ENCODE measurements at regions not wholly inside any gene's neighbourhood (a gene's known extent, or its start where the extent isn't known, plus 50 kb on each side); places are given as distances from the start of the nearest gene placed in this dataset.
A peak's percentile ranks its signal among the peaks of the same experiment; 100 is the strongest.

DNA sequence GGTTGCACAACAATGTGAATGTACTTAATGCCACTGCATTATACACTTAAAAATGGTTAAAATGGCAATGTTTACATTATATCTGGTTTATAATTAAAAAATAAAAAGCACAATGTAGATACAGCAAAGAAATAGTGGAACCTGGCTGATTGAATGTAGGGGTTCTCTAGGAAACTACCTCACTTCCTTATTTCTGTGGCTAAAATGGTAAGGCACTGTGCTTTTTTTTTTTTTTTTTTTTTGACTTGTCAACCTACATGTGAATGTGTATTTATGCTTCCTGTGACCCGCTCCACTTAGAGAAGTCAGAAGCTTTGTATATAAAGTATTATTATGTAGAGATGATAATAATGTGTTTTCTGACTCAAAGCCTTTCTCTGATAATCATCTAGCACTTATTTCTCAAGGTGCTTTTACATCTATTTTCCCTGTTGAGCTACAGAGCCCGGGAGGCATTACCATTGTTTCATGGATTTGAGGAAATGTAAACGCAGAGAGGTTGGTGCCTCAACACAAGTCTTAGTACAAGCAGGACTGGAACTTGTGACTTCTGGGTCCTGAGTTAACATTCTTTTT is 55.0 kb downstream of the SOX4 start:
- Histone ChIP-seq H3K4me3 (no peak overlapping the region), H3K4me1 (no peaks in the 10 kb centered on the region), H3K27me3 (no peaks in the 10 kb centered on the region), H3K36me3 (no peaks in the 10 kb centered on the region), H3K9me3 (no peaks in the 10 kb centered on the region), H3K27ac (no peak overlapping the region)
- no peak for TF ChIP-seq POLR2AphosphoS5 (IDR thresholded peaks at IDR 0.05)
- TF ChIP-seq, protein P1, sequence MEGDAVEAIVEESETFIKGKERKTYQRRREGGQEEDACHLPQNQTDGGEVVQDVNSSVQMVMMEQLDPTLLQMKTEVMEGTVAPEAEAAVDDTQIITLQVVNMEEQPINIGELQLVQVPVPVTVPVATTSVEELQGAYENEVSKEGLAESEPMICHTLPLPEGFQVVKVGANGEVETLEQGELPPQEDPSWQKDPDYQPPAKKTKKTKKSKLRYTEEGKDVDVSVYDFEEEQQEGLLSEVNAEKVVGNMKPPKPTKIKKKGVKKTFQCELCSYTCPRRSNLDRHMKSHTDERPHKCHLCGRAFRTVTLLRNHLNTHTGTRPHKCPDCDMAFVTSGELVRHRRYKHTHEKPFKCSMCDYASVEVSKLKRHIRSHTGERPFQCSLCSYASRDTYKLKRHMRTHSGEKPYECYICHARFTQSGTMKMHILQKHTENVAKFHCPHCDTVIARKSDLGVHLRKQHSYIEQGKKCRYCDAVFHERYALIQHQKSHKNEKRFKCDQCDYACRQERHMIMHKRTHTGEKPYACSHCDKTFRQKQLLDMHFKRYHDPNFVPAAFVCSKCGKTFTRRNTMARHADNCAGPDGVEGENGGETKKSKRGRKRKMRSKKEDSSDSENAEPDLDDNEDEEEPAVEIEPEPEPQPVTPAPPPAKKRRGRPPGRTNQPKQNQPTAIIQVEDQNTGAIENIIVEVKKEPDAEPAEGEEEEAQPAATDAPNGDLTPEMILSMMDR (IDR thresholded peaks at IDR 0.05) = no peak
- TF ChIP-seq POLR2A (IDR thresholded peaks at IDR 0.05) = no peak
- no peak for TF ChIP-seq EP300 (IDR thresholded peaks at IDR 0.05)
- no peak for DNase-seq (ENCODE audit: low spot score in 2 of 2)
- 82% methylated on average over 3 of the region's 3 CpGs for WGBS

DNA sequence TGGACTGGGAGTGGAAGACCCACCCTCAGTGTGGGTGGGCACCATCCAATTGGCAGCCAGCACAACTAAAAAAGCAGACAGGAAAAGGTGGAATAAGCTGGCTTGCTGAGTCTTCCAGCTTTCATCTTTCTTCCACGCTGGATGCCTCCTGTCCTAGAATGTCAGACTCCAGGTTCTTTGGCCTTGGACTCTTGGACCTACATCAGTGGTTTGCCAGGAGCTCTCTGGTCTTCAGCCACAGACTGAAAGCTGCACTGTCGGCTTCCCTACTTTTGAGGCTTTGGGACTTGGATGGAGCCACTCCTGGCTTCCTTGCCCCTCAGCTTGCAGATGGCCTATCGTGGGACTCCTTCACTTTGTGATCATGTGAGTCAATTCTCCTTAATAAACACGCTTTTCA is 59.8 kb downstream of the SOX4 start:
- 72% methylated on average over 4 of the region's 4 CpGs for WGBS
- H3K36me3 ChIP-seq = no peaks in the 10 kb centered on the region

DNA sequence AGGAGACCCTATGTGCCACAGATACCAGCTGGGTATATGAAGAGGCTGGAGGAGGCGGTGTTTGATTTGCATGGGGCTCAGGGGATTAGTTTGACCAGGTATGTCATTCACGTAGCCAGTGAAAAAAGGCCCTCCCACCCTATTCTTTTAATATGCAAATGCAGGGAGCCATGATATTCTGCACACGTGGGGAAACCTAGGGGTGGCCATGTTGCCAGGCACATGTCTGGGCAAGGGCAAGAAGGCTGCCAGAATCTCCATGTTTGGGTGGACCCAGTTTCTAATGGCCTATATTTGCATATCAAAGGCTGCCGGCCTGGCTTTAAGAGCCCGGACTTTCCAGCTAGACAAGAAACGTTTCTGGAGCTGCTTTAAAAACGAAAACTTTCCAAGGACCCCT is 60.4 kb downstream of the SOX4 start:
- Histone ChIP-seq H3K9me3 (no peaks in the 10 kb centered on the region), H3K27ac (no peak overlapping the region), H3K4me3 (no peak overlapping the region), H3K27me3 (no peaks in the 10 kb centered on the region), H3K4me1 (no peaks in the 10 kb centered on the region), H3K36me3 (no peaks in the 10 kb centered on the region)
- 69% methylated on average over 7 of the region's 7 CpGs for WGBS
- TF ChIP-seq POLR2A (IDR thresholded peaks at IDR 0.05) (no peak), EP300 (IDR thresholded peaks at IDR 0.05) (no peak), POLR2AphosphoS5 (IDR thresholded peaks at IDR 0.05) (no peak)
- TF ChIP-seq, protein P1 (IDR thresholded peaks at IDR 0.05) = no peak
- no peak for DNase-seq (ENCODE audit: low spot score in 2 of 2)

More for the DNA sequence above, 59.8 kb downstream of the SOX4 start:
- H3K4me1 ChIP-seq = no peaks in the 10 kb centered on the region
- TF ChIP-seq POLR2A (IDR thresholded peaks at IDR 0.05) = no peak
- TF ChIP-seq, protein P1 (IDR thresholded peaks at IDR 0.05) = no peak
- no peak for TF ChIP-seq EP300 (IDR thresholded peaks at IDR 0.05)
- no peak for TF ChIP-seq POLR2AphosphoS5 (IDR thresholded peaks at IDR 0.05)
- no peak overlapping the region for H3K4me3 ChIP-seq
- no peaks in the 10 kb centered on the region for H3K9me3 ChIP-seq
- H3K27ac ChIP-seq = no peak overlapping the region
- no peak for DNase-seq (ENCODE audit: low spot score in 2 of 2)
- H3K27me3 ChIP-seq = no peaks in the 10 kb centered on the region

DNA sequence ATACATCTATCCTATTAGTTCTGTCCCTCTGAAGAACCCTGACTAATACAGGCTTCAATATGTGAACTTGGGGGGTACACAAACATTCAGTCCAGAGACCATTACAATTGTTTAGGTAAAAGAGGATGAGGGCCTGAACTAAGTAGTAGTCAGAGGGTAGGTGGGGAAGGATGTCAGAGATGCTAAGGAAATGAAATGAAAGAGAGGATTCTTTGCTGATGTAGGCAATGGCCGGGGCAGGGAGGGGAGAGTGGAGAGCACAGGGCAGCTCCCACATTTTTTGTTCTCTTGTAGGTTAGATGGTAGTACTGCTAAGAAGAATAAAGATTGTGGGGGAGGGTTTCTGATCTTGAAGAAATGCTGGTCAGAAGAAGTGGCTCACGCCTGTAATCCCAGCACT is 60.8 kb downstream of the SOX4 start:
- Histone ChIP-seq H3K27ac (no peak overlapping the region), H3K27me3 (no peaks in the 10 kb centered on the region), H3K9me3 (no peaks in the 10 kb centered on the region), H3K4me1 (no peaks in the 10 kb centered on the region), H3K36me3 (no peaks in the 10 kb centered on the region), H3K4me3 (no peak overlapping the region)
- 94% methylated on average over 2 of the region's 2 CpGs for WGBS
- TF ChIP-seq POLR2AphosphoS5 (IDR thresholded peaks at IDR 0.05) (no peak), EP300 (IDR thresholded peaks at IDR 0.05) (no peak), POLR2A (IDR thresholded peaks at IDR 0.05) (no peak)
- TF ChIP-seq, protein P1 (IDR thresholded peaks at IDR 0.05) = no peak
- DNase-seq (ENCODE audit: low spot score in 2 of 2) = no peak

DNA sequence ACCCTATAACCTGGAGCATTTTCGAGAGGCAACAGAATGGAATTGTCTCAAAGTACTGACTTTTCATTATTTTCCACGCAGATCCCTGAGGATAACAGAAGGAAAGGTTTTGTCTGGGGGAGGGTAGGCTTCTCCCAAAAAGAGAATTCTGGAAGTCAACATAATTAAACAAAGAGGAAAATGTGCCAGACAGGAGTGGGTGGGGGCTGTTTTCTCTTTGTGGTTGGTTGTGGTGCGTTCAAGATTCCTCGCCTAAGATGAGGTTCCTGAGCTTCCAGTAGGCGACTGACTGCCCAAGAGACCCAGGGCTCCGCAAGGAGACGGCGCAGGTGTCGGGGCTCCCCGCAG is 70.4 kb downstream of the SOX4 start:
- no peak for DNase-seq (ENCODE audit: low spot score in 2 of 2)
- TF ChIP-seq, protein P1 (IDR thresholded peaks at IDR 0.05) = no peak
- TF ChIP-seq POLR2AphosphoS5 (IDR thresholded peaks at IDR 0.05) (no peak), POLR2A (IDR thresholded peaks at IDR 0.05) (no peak), EP300 (IDR thresholded peaks at IDR 0.05) (no peak)
- H3K27ac ChIP-seq = no peak overlapping the region
- no peaks in the 10 kb centered on the region for H3K9me3 ChIP-seq
- peaks cover 49% of the 10 kb centered on the region for H3K27me3 ChIP-seq
- no peaks in the 10 kb centered on the region for H3K36me3 ChIP-seq
- H3K4me1 ChIP-seq = peaks cover 35% of the 10 kb centered on the region
- H3K4me3 ChIP-seq = peak overlapping the region; percentile 56
- WGBS = 27% methylated on average over 10 of the region's 10 CpGs

All from suprapubic skin (tissue), 4 donors.